ENCODE measurements at regions not wholly inside any gene's neighbourhood (a gene's known extent, or its start where the extent isn't known, plus 50 kb on each side); places are given as distances from the start of the nearest gene placed in this dataset.

GRCh38 chr3:95971573-95971972, 842.8 kb upstream of the EPHA6 start:
- no peak overlapping the region for H3K27ac ChIP-seq
- TF ChIP-seq, protein P1, sequence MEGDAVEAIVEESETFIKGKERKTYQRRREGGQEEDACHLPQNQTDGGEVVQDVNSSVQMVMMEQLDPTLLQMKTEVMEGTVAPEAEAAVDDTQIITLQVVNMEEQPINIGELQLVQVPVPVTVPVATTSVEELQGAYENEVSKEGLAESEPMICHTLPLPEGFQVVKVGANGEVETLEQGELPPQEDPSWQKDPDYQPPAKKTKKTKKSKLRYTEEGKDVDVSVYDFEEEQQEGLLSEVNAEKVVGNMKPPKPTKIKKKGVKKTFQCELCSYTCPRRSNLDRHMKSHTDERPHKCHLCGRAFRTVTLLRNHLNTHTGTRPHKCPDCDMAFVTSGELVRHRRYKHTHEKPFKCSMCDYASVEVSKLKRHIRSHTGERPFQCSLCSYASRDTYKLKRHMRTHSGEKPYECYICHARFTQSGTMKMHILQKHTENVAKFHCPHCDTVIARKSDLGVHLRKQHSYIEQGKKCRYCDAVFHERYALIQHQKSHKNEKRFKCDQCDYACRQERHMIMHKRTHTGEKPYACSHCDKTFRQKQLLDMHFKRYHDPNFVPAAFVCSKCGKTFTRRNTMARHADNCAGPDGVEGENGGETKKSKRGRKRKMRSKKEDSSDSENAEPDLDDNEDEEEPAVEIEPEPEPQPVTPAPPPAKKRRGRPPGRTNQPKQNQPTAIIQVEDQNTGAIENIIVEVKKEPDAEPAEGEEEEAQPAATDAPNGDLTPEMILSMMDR (conservative IDR thresholded peaks at IDR 0.05), result no peak
- TF ChIP-seq ZFX (IDR thresholded peaks at IDR 0.05), result no peak

- TF ChIP-seq, protein P1 (conservative IDR thresholded peaks at IDR 0.05), result no peak
- TF ChIP-seq ZFX (IDR thresholded peaks at IDR 0.05), result no peak
- no peak overlapping the region for H3K27ac ChIP-seq
These were observed 820.1 kb upstream of the EPHA6 start for GRCh38 chr3:95994338-95994737.

DNA sequence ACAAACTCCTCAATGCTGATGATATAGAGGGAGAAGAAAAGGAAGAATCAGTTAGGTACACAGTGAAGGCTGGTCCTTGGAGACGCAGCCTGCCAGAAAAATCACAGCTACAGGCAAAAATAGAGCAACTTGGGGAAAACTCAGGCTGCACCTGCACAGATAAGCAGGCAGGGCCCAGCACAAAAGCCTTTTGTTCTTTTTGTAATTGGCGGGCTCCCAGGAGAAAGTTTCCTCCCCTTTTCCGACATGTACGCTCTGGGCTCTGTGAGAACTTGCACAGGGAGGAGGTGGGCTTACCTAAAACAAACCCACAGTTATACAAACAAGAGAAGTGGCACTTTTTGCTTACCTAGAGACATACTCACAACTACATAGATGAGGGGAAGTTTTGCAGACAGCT, 813.4 kb upstream of the EPHA6 start:
- H3K27ac ChIP-seq, result no peak overlapping the region
- no peak for TF ChIP-seq ZFX (IDR thresholded peaks at IDR 0.05)
- TF ChIP-seq, protein P1 (conservative IDR thresholded peaks at IDR 0.05), result no peak

GRCh38 chr3:96007650-96008195, 806.7 kb upstream of the EPHA6 start:
- H3K27ac ChIP-seq, result no peak overlapping the region
- TF ChIP-seq, protein P1 (conservative IDR thresholded peaks at IDR 0.05), result no peak
- TF ChIP-seq ZFX (IDR thresholded peaks at IDR 0.05), result no peak

DNA sequence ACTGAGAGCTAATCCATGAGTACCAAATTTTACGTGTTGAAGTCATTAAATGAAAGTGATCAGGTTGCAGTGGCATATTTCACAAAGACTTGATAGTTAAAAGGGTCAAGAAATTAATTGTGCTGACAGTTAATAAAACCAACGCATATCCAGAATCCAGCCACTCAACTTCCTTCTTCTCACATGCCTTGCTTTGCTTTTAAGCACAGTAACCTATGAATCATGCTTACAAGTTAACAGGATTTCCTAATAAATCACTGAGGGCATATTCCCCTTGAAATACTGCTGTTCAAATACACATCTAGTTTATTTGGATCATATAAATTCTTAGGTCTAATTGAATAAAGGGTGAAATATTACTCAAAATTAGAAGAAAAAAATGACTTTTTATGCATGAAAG, 801.5 kb upstream of the EPHA6 start:
- TF ChIP-seq ZFX (IDR thresholded peaks at IDR 0.05), result no peak
- TF ChIP-seq, protein P1 (conservative IDR thresholded peaks at IDR 0.05), result no peak

DNA sequence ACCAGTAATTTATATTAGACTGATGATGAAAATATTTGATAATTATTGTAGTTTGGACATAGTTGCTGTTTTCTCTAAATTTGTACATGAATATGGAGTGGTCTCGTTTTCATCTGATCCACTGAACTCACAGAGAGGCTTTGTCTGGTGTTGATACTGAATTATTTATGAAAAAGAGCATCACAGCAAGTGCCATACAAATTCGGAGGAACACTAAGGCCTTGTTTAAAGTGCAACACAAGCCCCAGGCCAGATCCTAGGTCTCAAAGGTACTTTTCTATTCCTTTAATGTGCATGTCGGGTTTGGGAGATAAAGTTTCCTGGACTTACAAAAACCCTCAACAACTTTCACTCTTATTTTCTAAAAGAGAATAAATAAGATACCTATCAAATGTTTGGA, 796.8 kb upstream of the EPHA6 start:
- TF ChIP-seq, protein P1 (conservative IDR thresholded peaks at IDR 0.05), result no peak
- no peak for TF ChIP-seq ZFX (IDR thresholded peaks at IDR 0.05)
- H3K27ac ChIP-seq, result no peak overlapping the region

More for the DNA sequence above, 801.5 kb upstream of the EPHA6 start:
- H3K27ac ChIP-seq, result no peak overlapping the region

DNA sequence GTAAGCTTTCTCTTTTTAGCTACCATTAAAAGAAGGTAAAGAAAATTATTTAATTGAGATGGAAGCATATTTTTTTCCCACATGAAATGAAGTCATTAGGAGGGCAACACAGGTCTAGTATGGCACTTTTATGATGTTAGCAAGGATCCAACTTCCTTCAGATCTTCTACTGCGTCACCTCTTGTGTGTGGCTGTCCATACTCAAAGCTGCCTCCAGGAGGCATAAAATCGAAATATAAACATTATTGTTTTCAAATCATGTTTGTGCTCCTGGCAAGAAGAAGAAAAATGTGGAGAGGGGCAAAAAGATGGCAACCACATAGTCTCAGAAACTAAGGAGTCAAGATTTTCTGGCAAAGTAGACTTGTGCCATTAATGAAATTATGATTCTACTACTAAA, 791.7 kb upstream of the EPHA6 start:
- H3K27ac ChIP-seq, result no peak overlapping the region
- TF ChIP-seq, protein P1 (conservative IDR thresholded peaks at IDR 0.05), result peak; percentile 19; the same call in 1 of the 2 replicates
- TF ChIP-seq ZFX (IDR thresholded peaks at IDR 0.05), result no peak

All from C4-2B (cell line).